ENCODE measurements at regions not wholly inside any gene's neighbourhood (a gene's known extent, or its start where the extent isn't known, plus 50 kb on each side); places are given as distances from the start of the nearest gene placed in this dataset.

DNA sequence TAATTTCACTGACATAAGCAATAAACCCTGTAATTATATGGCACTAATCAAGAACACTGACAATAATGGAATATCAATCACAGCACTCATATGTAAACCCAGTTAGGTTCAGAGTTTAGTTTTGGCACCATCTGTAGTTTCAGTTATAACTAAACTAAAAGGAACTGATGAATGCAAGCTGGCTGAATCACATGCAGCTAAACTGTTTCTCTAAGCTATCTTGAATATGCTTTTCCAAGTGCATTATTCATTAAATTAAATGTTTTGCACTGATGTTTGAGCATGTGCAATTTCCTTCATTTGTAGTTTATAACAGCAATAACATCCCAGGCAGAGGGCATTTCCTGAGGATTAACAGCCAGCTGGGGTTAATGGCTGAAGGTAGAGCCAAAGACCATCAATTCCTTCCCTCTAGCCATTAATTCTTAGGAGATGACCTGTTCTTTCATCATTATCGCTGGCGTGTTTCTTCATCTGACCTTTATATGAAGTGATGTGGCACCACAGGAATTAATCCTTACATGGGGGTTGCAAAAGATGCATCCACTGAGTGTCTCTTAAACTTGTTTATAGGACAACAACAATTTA, 562.8 kb upstream of the IGFBP7 start:
- POLR2A ChIA-PET (ENCODE audit: unreplicated experiment), result no interaction called here
- H3K9me2 ChIP-seq (replicated peaks; ENCODE audit: low read length), result no peaks in the 10 kb centered on the region
- no peaks in the 10 kb centered on the region for H3K9me3 ChIP-seq (ENCODE audit: low read length)
- H2AFZ ChIP-seq (ENCODE audit: low read length), result no peak overlapping the region
- H3K4me3 ChIP-seq (ENCODE audit: low read length), result no peak overlapping the region
- intact Hi-C loops (cut with micrococcal nuclease), result no loop called here
- no peak overlapping the region for H3K9ac ChIP-seq (ENCODE audit: low read length)
- no peaks in the 10 kb centered on the region for H3K36me3 ChIP-seq (ENCODE audit: low read depth, low read length)
- no TSS peak for BruUV-seq (replicated peaks)
- ATAC-seq, result no peak
- TF ChIP-seq EZH2phosphoT487 (IDR thresholded peaks at IDR 0.05; ENCODE audit: borderline replicate concordance, low read length) (no peak), EZH2 (IDR thresholded peaks at IDR 0.05; ENCODE audit: low read length, unreplicated experiment) (no peak)
- TF ChIP-seq, protein P1, sequence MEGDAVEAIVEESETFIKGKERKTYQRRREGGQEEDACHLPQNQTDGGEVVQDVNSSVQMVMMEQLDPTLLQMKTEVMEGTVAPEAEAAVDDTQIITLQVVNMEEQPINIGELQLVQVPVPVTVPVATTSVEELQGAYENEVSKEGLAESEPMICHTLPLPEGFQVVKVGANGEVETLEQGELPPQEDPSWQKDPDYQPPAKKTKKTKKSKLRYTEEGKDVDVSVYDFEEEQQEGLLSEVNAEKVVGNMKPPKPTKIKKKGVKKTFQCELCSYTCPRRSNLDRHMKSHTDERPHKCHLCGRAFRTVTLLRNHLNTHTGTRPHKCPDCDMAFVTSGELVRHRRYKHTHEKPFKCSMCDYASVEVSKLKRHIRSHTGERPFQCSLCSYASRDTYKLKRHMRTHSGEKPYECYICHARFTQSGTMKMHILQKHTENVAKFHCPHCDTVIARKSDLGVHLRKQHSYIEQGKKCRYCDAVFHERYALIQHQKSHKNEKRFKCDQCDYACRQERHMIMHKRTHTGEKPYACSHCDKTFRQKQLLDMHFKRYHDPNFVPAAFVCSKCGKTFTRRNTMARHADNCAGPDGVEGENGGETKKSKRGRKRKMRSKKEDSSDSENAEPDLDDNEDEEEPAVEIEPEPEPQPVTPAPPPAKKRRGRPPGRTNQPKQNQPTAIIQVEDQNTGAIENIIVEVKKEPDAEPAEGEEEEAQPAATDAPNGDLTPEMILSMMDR (conservative IDR thresholded peaks at IDR 0.05; ENCODE audit: low read depth, low read length), result no peak
- no peaks in the 10 kb centered on the region for H3F3A ChIP-seq (ENCODE audit: low read length, unreplicated experiment)
- no peaks in the 10 kb centered on the region for H3K27me3 ChIP-seq (ENCODE audit: low read length)
- no peaks in the 10 kb centered on the region for H3K4me1 ChIP-seq (ENCODE audit: insufficient read depth, low read length)
- H3K27ac ChIP-seq (ENCODE audit: low read length), result no peak overlapping the region
- CTCF ChIA-PET, result no interaction called here
- DNase-seq, result no peak
- H3K79me2 ChIP-seq (ENCODE audit: low read length), result no peaks in the 10 kb centered on the region
- no peak overlapping the region for H3K4me2 ChIP-seq (ENCODE audit: low read length)
- H4K20me1 ChIP-seq (ENCODE audit: low read length), result no peaks in the 10 kb centered on the region

DNA sequence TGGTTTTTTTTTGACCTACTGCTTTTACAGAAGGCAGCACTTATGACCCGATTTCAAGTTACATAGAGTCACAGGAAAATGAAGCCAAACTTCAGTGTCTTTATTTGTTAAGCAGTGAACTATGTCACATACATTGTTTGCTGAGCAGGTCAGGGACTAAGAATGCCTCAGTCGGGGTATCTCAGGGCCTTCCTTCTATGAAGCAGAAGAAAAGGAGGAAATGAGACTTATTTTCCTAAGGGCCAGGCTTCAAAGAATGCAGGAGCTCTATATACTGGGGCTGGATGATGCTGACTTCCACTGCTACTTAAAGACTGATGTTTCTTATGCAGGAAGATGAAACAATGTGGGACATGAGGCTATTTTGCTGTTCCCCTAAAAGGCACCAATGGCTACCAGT, 558.4 kb upstream of the IGFBP7 start:
- ChIA-PET POLR2A (ENCODE audit: unreplicated experiment) (no interaction called here), CTCF (no interaction called here)
- H4K20me1 ChIP-seq (ENCODE audit: low read length), result no peaks in the 10 kb centered on the region
- no peak overlapping the region for H2AFZ ChIP-seq (ENCODE audit: low read length)
- H3K79me2 ChIP-seq (ENCODE audit: low read length), result no peaks in the 10 kb centered on the region
- H3K4me3 ChIP-seq (ENCODE audit: low read length), result no peak overlapping the region
- H3K27me3 ChIP-seq (ENCODE audit: low read length), result peaks cover 13% of the 10 kb centered on the region; the same call in 1 of the 2 replicates
- no peaks in the 10 kb centered on the region for H3K4me1 ChIP-seq (ENCODE audit: insufficient read depth, low read length)
- ATAC-seq (no peak), DNase-seq (no peak)
- H3K4me2 ChIP-seq (ENCODE audit: low read length), result no peak overlapping the region
- no peak overlapping the region for H3K27ac ChIP-seq (ENCODE audit: low read length)
- no peaks in the 10 kb centered on the region for H3F3A ChIP-seq (ENCODE audit: low read length, unreplicated experiment)
- H3K9me2 ChIP-seq (replicated peaks; ENCODE audit: low read length), result no peaks in the 10 kb centered on the region
- no peaks in the 10 kb centered on the region for H3K9me3 ChIP-seq (ENCODE audit: low read length)
- H3K36me3 ChIP-seq (ENCODE audit: low read depth, low read length), result no peaks in the 10 kb centered on the region
- H3K9ac ChIP-seq (ENCODE audit: low read length), result no peak overlapping the region
- no TSS peak for BruUV-seq (replicated peaks)
- intact Hi-C loops (cut with micrococcal nuclease), result no loop called here
- no peak for TF ChIP-seq EZH2 (IDR thresholded peaks at IDR 0.05; ENCODE audit: low read length, unreplicated experiment)
- TF ChIP-seq EZH2phosphoT487 (IDR thresholded peaks at IDR 0.05; ENCODE audit: borderline replicate concordance, low read length), result no peak
- TF ChIP-seq, protein P1 (conservative IDR thresholded peaks at IDR 0.05; ENCODE audit: low read depth, low read length), result no peak

DNA sequence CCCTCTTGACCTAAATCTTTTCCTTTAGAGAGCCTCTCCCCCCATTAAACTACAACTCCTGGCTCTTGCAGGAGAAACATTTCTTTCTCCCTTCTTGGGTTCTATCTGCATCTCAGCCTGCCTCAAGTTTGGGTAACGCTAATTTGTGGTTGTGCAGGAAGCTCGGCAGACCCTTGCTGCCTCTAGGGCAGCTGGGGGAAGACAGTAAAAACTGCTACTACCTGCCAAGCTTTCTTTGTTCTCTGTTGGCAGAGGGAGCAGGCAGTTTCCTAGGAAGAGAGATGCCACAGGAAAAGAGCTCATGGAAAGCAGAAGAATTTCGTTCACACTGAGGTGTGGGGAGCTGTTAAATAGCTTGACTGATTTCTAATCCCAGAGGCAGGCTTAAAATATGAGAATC, 555.6 kb upstream of the IGFBP7 start:
- TF ChIP-seq EZH2 (IDR thresholded peaks at IDR 0.05; ENCODE audit: low read length, unreplicated experiment) (no peak), EZH2phosphoT487 (IDR thresholded peaks at IDR 0.05; ENCODE audit: borderline replicate concordance, low read length) (no peak)
- TF ChIP-seq, protein P1 (conservative IDR thresholded peaks at IDR 0.05; ENCODE audit: low read depth, low read length), result no peak
- Histone ChIP-seq H3K9ac (ENCODE audit: low read length) (no peak overlapping the region), H3K4me1 (ENCODE audit: insufficient read depth, low read length) (no peaks in the 10 kb centered on the region), H3K27ac (ENCODE audit: low read length) (no peak overlapping the region), H3K79me2 (ENCODE audit: low read length) (no peaks in the 10 kb centered on the region), H3K27me3 (ENCODE audit: low read length) (peaks cover 20% of the 10 kb centered on the region; the same call in 1 of the 2 replicates), H2AFZ (ENCODE audit: low read length) (no peak overlapping the region), H3F3A (ENCODE audit: low read length, unreplicated experiment) (no peaks in the 10 kb centered on the region), H3K9me2 (replicated peaks; ENCODE audit: low read length) (no peaks in the 10 kb centered on the region), H3K4me2 (ENCODE audit: low read length) (no peak overlapping the region), H3K4me3 (ENCODE audit: low read length) (no peak overlapping the region), H3K9me3 (ENCODE audit: low read length) (no peaks in the 10 kb centered on the region), H4K20me1 (ENCODE audit: low read length) (no peaks in the 10 kb centered on the region), H3K36me3 (ENCODE audit: low read depth, low read length) (no peaks in the 10 kb centered on the region)
- ATAC-seq (no peak), DNase-seq (no peak)
- no TSS peak for BruUV-seq (replicated peaks)
- ChIA-PET POLR2A (ENCODE audit: unreplicated experiment) (no interaction called here), CTCF (no interaction called here)
- intact Hi-C loops (cut with micrococcal nuclease), result no loop called here

Measured in PC-3 (cell line).